Sigmoid colon (tissue), 6 donors: ENCODE measurements at regions not wholly inside any gene's neighbourhood (a gene's known extent, or its start where the extent isn't known, plus 50 kb on each side); places are given as distances from the start of the nearest gene placed in this dataset.

ENCODE experiments used
- DNase-seq: peaks from one replicate; pipeline ENCODE4 v3.0.0-alpha.2; 2019
- H3K27ac ChIP-seq, 4 donors: fragments of 200-600 bp; sonication (generic); one replicate each; pipeline ENCODE4 v1.5.1; 2016 to 2019; ENCODE audit warnings: mild to moderate bottlenecking in 1 of 4
- H3K27me3 ChIP-seq, 3 donors: fragments of 200-600 bp; sonication (generic); one replicate each; pipeline ENCODE4 v1.5.1; 2019; ENCODE audit warnings: mild to moderate bottlenecking in 1 of 3
- H3K36me3 ChIP-seq, 4 donors: fragments of 200-600 bp; sonication (generic); one replicate each; pipeline ENCODE4 v1.5.1; 2016 to 2019
- H3K4me1 ChIP-seq, 4 donors: fragments of 200-600 bp; sonication (generic); one replicate each; pipeline ENCODE4 v1.5.1; 2017 to 2019
- H3K4me3 ChIP-seq, 4 donors: fragments of 200-600 bp; sonication (generic); one replicate each; pipeline ENCODE4 v1.5.1; 2017 to 2019; ENCODE audit warnings: mild to moderate bottlenecking in 2 of 4, moderate library complexity in 1 of 4
- H3K9me3 ChIP-seq, 4 donors: fragments of 200-600 bp in 3 of 4; sonication (generic) in 3 of 4; one replicate each; pipeline versions ENCODE4 v1.5.1 to v1.6.1; 2013 to 2019
- EP300 ChIP-seq, 4 donors: sonication (generic); formaldehyde crosslinking; IDR thresholded peaks; one replicate each; pipeline ENCODE4 v1.6.1; 2017; ENCODE audit warnings: antibody characterized with exemption in 4 of 4
- POLR2A ChIP-seq, 2 donors: fragments of 450-650 bp; IDR thresholded peaks; one replicate each; pipeline ENCODE4 v1.6.1; 2016; ENCODE audit warnings: antibody characterized with exemption in 2 of 2, mild to moderate bottlenecking in 2 of 2, moderate library complexity in 2 of 2
- POLR2AphosphoS5 ChIP-seq, 4 donors: sonication (generic); formaldehyde crosslinking; IDR thresholded peaks; one replicate each; pipeline ENCODE4 v1.6.1; 2017; ENCODE audit warnings: antibody characterized with exemption in 4 of 4
- WGBS, 2 donors: extraction: QIAGEN DNeasy Blood & Tissue Kit; methylation state at CpG; one replicate each; pipeline ENCODE4 v1.1.7; 2013; 5-methylcytosine and 5-hydroxymethylcytosine counted together
- intact Hi-C: fragments of 100-400 bp; cut with DNase I; formaldehyde crosslinking; loops from one replicate; pipeline ENCODE4 v1.15.1; 2023
- TF ChIP-seq, protein P1 (sequence below), 4 experiments: fragments of 450-650 bp in 3 of 4; fragments of 200-600 bp in 1 of 4; IDR thresholded peaks; one replicate each; pipeline ENCODE4 v1.5.1; 2016 to 2019; ENCODE audit warnings: antibody characterized with exemption in 4 of 4, mild to moderate bottlenecking in 3 of 4, moderate library complexity in 2 of 4
- donor health status: healthy with polysubstance abuse.
- donor health status: healthy.

- intact Hi-C loops = no loop called here
- Histone ChIP-seq H3K9me3 (no peaks in the 10 kb centered on the region), H3K36me3 (no peaks in the 10 kb centered on the region), H3K4me3 (no peak overlapping the region), H3K27ac (no peak overlapping the region), H3K27me3 (no peaks in the 10 kb centered on the region), H3K4me1 (no peaks in the 10 kb centered on the region)
- TF ChIP-seq POLR2AphosphoS5 (IDR thresholded peaks at IDR 0.05) (no peak), POLR2A (IDR thresholded peaks at IDR 0.05) (no peak), EP300 (IDR thresholded peaks at IDR 0.05) (no peak)
- TF ChIP-seq, protein P1, sequence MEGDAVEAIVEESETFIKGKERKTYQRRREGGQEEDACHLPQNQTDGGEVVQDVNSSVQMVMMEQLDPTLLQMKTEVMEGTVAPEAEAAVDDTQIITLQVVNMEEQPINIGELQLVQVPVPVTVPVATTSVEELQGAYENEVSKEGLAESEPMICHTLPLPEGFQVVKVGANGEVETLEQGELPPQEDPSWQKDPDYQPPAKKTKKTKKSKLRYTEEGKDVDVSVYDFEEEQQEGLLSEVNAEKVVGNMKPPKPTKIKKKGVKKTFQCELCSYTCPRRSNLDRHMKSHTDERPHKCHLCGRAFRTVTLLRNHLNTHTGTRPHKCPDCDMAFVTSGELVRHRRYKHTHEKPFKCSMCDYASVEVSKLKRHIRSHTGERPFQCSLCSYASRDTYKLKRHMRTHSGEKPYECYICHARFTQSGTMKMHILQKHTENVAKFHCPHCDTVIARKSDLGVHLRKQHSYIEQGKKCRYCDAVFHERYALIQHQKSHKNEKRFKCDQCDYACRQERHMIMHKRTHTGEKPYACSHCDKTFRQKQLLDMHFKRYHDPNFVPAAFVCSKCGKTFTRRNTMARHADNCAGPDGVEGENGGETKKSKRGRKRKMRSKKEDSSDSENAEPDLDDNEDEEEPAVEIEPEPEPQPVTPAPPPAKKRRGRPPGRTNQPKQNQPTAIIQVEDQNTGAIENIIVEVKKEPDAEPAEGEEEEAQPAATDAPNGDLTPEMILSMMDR (IDR thresholded peaks at IDR 0.05) = no peak
- WGBS, 2 donors = 60 to 67% methylated on average over 2 of the region's 2 CpGs
- no peak for DNase-seq
Measured at GRCh38 chr7:109154748-109155147, 585.1 kb downstream of the DNAJB9 start.

GRCh38 chr7:109158246-109158645 is 588.6 kb downstream of the DNAJB9 start:
- Histone ChIP-seq H3K9me3 (no peaks in the 10 kb centered on the region), H3K27me3 (no peaks in the 10 kb centered on the region), H3K4me1 (no peaks in the 10 kb centered on the region), H3K36me3 (no peaks in the 10 kb centered on the region), H3K4me3 (no peak overlapping the region), H3K27ac (no peak overlapping the region)
- 64 to 79% methylated on average over 3 of the region's 3 CpGs for WGBS, 2 donors
- TF ChIP-seq POLR2AphosphoS5 (IDR thresholded peaks at IDR 0.05) = no peak
- TF ChIP-seq, protein P1 (IDR thresholded peaks at IDR 0.05) = no peak
- no peak for TF ChIP-seq POLR2A (IDR thresholded peaks at IDR 0.05)
- TF ChIP-seq EP300 (IDR thresholded peaks at IDR 0.05) = no peak
- intact Hi-C loops = no loop called here
- DNase-seq = no peak

DNA sequence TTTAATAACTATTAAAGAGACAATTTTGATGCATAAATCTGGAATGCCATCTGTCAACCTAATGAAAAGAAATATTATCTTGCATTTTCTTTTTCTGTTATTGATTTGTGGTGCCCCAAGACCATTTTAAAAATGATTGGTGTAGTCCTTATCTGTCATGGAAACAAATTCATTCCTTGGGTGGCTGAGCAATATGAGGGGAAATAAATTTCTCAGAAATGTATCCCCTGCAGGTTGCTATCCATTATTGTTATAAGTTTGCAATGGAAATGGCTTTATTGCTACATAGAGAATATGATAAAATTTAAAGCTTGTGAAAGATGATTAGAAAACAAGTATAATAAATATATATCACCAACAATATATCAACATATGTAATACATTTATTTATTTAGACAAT is 607.0 kb downstream of the DNAJB9 start:
- no peak for TF ChIP-seq EP300 (IDR thresholded peaks at IDR 0.05)
- TF ChIP-seq, protein P1 (IDR thresholded peaks at IDR 0.05) = no peak
- TF ChIP-seq POLR2A (IDR thresholded peaks at IDR 0.05) = no peak
- no peak for TF ChIP-seq POLR2AphosphoS5 (IDR thresholded peaks at IDR 0.05)
- H3K4me1 ChIP-seq = no peaks in the 10 kb centered on the region
- DNase-seq = no peak
- no peak overlapping the region for H3K27ac ChIP-seq
- no peaks in the 10 kb centered on the region for H3K27me3 ChIP-seq
- H3K4me3 ChIP-seq = no peak overlapping the region
- intact Hi-C loops = no loop called here
- H3K9me3 ChIP-seq = no peaks in the 10 kb centered on the region
- H3K36me3 ChIP-seq = no peaks in the 10 kb centered on the region

DNA sequence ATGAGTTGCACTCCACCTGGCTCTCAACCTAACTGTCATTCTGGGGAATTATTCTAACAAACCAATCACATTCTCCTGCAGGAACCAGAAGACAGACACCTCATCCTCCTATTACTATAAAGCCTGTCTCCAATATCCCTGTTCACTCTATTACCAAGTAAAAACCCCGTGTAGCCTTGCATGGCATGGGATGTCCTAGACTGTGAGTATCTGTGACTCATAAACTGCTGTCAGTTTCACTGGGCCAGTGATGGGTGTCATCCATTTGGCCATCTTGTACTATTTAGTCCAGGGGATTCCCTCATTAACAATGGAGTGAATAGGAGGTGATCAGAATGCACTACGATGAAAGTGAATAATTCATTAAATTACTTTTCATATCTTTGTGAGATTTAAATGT is 608.7 kb downstream of the DNAJB9 start:
- Histone ChIP-seq H3K27me3 (no peaks in the 10 kb centered on the region), H3K4me3 (no peak overlapping the region), H3K4me1 (no peaks in the 10 kb centered on the region), H3K27ac (no peak overlapping the region), H3K36me3 (no peaks in the 10 kb centered on the region), H3K9me3 (peaks cover 0 to 8% (median 2%) of the 10 kb centered on the region in 4 donors)
- intact Hi-C loops = no loop called here
- WGBS, 2 donors = 86 to 87% methylated on average over 2 of the region's 2 CpGs
- DNase-seq = no peak
- TF ChIP-seq POLR2AphosphoS5 (IDR thresholded peaks at IDR 0.05) (no peak), EP300 (IDR thresholded peaks at IDR 0.05) (no peak), POLR2A (IDR thresholded peaks at IDR 0.05) (no peak)
- TF ChIP-seq, protein P1 (IDR thresholded peaks at IDR 0.05) = no peak

- TF ChIP-seq POLR2AphosphoS5 (IDR thresholded peaks at IDR 0.05) = no peak
- TF ChIP-seq, protein P1 (IDR thresholded peaks at IDR 0.05) = no peak
- TF ChIP-seq EP300 (IDR thresholded peaks at IDR 0.05) = no peak
- no peak for TF ChIP-seq POLR2A (IDR thresholded peaks at IDR 0.05)
- no peaks in the 10 kb centered on the region for H3K36me3 ChIP-seq
- no peak for DNase-seq
- no peak overlapping the region for H3K4me3 ChIP-seq
- no peaks in the 10 kb centered on the region for H3K27me3 ChIP-seq
- H3K27ac ChIP-seq = no peak overlapping the region
- 69 to 79% methylated on average over 3 of the region's 3 CpGs for WGBS, 2 donors
- intact Hi-C loops = no loop called here
- H3K9me3 ChIP-seq = peaks cover 0 to 8% (median 2%) of the 10 kb centered on the region in 4 donors
- no peaks in the 10 kb centered on the region for H3K4me1 ChIP-seq
Measured at GRCh38 chr7:109179601-109180000, 609.9 kb downstream of the DNAJB9 start.
